HepG2 (cell line): ENCODE measurements at regions not wholly inside any gene's neighbourhood (a gene's known extent, or its start where the extent isn't known, plus 50 kb on each side); places are given as distances from the start of the nearest gene placed in this dataset.

Source experiments
- ASH2L ChIP-seq: fragments of 300-600, 200-600 bp; sonication (generic); IDR thresholded peaks from 2 replicates; pipeline ENCODE4 v1.7.0; 2017; ENCODE audit warnings: low read depth, mild to moderate bottlenecking, moderate library complexity, mixed read lengths, low read length; ENCODE audit not compliant: insufficient read length
- BHLHE40 ChIP-seq: IDR thresholded peaks from 2 replicates; pipeline ENCODE4 v1.6.1; 2011; ENCODE audit warnings: low read length, improper control_type of control experiment
- CREM ChIP-seq, 2 experiments: sonication (generic) in 1 of 2; formaldehyde crosslinking in 1 of 2; IDR thresholded peaks; 2 replicates each; pipeline versions ENCODE4 v1.4.0 to v1.6.1; 2016 to 2020; ENCODE audit warnings: antibody characterized with exemption in 1 of 2, mild to moderate bottlenecking in 1 of 2, missing genetic modification reagents in 1 of 2
- SRY ChIP-seq: sonication (generic); formaldehyde crosslinking; IDR thresholded peaks from 2 replicates; pipeline ENCODE4 v1.8.0; 2022; ENCODE audit warnings: mild to moderate bottlenecking, missing genetic modification reagents
- ZNF251 ChIP-seq: sonication (generic); formaldehyde crosslinking; IDR thresholded peaks from 2 replicates; pipeline ENCODE4 v1.9.0; 2021; ENCODE audit warnings: mild to moderate bottlenecking, missing genetic modification reagents
- ZNF44 ChIP-seq: sonication (generic); formaldehyde crosslinking; IDR thresholded peaks from 2 replicates; pipeline ENCODE4 v1.5.1; 2020; ENCODE audit warnings: mild to moderate bottlenecking, missing genetic modification reagents
- ZNF563 ChIP-seq: sonication (generic); formaldehyde crosslinking; IDR thresholded peaks from 2 replicates; pipeline ENCODE4 v1.8.0; 2022; ENCODE audit warnings: mild to moderate bottlenecking, moderate library complexity, missing genetic modification reagents
- ZNF674 ChIP-seq: sonication (generic); formaldehyde crosslinking; IDR thresholded peaks from 2 replicates; pipeline ENCODE4 v1.5.0; 2020; ENCODE audit warnings: low read depth, mild to moderate bottlenecking, missing genetic modification reagents
- ZNF83 ChIP-seq: sonication (generic); formaldehyde crosslinking; IDR thresholded peaks from 2 replicates; pipeline ENCODE4 v1.4.0; 2020; ENCODE audit warnings: missing genetic modification reagents, mild to moderate bottlenecking, borderline replicate concordance
- TF ChIP-seq, protein P1 (sequence below): IDR thresholded peaks from 2 replicates; pipeline ENCODE4 v1.6.1; 2016; ENCODE audit warnings: missing genetic modification reagents, missing compliant biosample characterization
- TF ChIP-seq, protein P2 (sequence below): IDR thresholded peaks from 2 replicates; pipeline ENCODE4 v1.6.1; 2016; ENCODE audit warnings: low read depth, control low read depth
- TF ChIP-seq, protein P3 (sequence below): sonication (generic); formaldehyde crosslinking; IDR thresholded peaks from 2 replicates; pipeline ENCODE4 v1.8.0; 2022; ENCODE audit warnings: missing genetic modification reagents, mild to moderate bottlenecking, moderate library complexity, borderline replicate concordance
- TF ChIP-seq, protein P4 (sequence below): sonication (generic); formaldehyde crosslinking; IDR thresholded peaks from 2 replicates; pipeline ENCODE4 v1.4.0; 2020; ENCODE audit warnings: missing genetic modification reagents; ENCODE audit errors: not compliant biosample characterization
- TF ChIP-seq, protein P5 (sequence below): sonication (generic); formaldehyde crosslinking; IDR thresholded peaks from 2 replicates; pipeline ENCODE4 v1.4.0; 2020; ENCODE audit warnings: missing genetic modification reagents, borderline replicate concordance
- TF ChIP-seq, protein P6 (sequence below): fragments of 450-650 bp; IDR thresholded peaks from 2 replicates; pipeline ENCODE4 v1.6.1; 2017
- TF ChIP-seq, protein P7 (sequence below): IDR thresholded peaks from 2 replicates; pipeline ENCODE4 v1.6.1; 2016; ENCODE audit warnings: mild to moderate bottlenecking, missing biosample characterization, missing genetic modification reagents

DNA sequence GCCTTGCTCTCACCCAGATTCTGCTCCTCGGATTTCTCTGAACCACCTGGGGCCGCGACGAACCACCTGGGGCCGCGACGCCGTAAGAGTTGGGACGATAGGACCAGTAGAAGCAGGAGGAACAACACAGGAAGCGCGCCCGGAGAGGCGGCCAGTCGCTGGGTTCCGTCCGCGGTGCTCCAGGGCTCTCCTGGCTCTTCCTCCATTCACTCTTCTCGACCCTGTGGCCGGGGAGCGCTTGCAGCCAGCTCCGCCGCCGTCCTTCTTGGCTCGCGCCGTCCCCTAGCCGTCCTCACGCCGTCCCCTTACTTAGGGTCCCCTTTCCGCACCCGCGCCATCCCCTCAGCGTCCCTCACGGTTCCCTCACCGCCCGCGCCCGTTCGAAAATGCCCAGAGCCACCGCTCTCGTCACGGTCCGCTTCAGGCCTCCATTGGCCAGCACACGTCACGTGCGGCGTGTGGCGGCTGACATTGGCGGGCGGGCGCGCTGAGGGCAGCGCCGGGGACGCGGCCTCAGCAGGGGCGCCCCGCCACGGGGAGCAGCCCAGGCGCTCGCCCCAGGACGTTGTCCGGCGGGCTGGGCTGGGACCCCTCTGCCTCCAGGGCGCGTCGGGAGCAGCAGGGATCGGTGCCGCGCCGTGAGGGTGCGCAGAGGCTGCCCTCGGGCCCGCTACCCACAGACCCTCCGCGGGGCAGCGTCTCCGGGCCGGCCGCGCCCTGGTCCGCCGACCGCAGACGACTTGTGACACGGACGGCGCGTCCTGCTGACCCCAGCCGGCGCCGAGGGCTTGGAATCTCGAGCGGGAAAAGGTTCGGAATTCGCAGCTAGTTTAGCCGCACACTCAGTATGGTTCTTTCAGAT lies 53.7 kb upstream of the PTPDC1 start (continued):
- TF ChIP-seq SRY (CRISPR knock-in tag) (peak; percentile 95), ASH2L (peak; percentile 92), ZNF83 (CRISPR knock-in tag) (no peak), BHLHE40 (peak; percentile 85), ZNF563 (peak; percentile 77), CREM (IDR thresholded peaks at IDR 0.05) (0 out of 2 replicates have a peak, but pooled peaks have one; percentile 12), CREM (CRISPR knock-in tag; IDR thresholded peaks at IDR 0.05) (0 out of 2 replicates have a peak, but pooled peaks have one; percentile 25), ZNF44 (0 out of 2 replicates have a peak, but pooled peaks have one; percentile 46), ZNF674 (CRISPR knock-in tag) (no peak), ZNF251 (no peak)
- TF ChIP-seq, protein P1, sequence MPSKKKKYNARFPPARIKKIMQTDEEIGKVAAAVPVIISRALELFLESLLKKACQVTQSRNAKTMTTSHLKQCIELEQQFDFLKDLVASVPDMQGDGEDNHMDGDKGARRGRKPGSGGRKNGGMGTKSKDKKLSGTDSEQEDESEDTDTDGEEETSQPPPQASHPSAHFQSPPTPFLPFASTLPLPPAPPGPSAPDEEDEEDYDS (CRISPR knock-in tag) = peak; percentile 91
- TF ChIP-seq, protein P2, sequence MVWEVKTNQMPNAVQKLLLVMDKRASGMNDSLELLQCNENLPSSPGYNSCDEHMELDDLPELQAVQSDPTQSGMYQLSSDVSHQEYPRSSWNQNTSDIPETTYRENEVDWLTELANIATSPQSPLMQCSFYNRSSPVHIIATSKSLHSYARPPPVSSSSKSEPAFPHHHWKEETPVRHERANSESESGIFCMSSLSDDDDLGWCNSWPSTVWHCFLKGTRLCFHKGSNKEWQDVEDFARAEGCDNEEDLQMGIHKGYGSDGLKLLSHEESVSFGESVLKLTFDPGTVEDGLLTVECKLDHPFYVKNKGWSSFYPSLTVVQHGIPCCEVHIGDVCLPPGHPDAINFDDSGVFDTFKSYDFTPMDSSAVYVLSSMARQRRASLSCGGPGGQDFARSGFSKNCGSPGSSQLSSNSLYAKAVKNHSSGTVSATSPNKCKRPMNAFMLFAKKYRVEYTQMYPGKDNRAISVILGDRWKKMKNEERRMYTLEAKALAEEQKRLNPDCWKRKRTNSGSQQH (CRISPR knock-in tag) = no peak
- TF ChIP-seq, protein P3, sequence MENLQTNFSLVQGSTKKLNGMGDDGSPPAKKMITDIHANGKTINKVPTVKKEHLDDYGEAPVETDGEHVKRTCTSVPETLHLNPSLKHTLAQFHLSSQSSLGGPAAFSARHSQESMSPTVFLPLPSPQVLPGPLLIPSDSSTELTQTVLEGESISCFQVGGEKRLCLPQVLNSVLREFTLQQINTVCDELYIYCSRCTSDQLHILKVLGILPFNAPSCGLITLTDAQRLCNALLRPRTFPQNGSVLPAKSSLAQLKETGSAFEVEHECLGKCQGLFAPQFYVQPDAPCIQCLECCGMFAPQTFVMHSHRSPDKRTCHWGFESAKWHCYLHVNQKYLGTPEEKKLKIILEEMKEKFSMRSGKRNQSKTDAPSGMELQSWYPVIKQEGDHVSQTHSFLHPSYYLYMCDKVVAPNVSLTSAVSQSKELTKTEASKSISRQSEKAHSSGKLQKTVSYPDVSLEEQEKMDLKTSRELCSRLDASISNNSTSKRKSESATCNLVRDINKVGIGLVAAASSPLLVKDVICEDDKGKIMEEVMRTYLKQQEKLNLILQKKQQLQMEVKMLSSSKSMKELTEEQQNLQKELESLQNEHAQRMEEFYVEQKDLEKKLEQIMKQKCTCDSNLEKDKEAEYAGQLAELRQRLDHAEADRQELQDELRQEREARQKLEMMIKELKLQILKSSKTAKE (CRISPR knock-in tag) = peak; percentile 74; the same call in 1 of the 2 replicates
- TF ChIP-seq, protein P4, sequence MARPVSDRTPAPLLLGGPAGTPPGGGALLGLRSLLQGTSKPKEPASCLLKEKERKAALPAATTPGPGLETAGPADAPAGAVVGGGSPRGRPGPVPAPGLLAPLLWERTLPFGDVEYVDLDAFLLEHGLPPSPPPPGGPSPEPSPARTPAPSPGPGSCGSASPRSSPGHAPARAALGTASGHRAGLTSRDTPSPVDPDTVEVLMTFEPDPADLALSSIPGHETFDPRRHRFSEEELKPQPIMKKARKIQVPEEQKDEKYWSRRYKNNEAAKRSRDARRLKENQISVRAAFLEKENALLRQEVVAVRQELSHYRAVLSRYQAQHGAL (CRISPR knock-in tag) = no peak
- TF ChIP-seq, protein P5, sequence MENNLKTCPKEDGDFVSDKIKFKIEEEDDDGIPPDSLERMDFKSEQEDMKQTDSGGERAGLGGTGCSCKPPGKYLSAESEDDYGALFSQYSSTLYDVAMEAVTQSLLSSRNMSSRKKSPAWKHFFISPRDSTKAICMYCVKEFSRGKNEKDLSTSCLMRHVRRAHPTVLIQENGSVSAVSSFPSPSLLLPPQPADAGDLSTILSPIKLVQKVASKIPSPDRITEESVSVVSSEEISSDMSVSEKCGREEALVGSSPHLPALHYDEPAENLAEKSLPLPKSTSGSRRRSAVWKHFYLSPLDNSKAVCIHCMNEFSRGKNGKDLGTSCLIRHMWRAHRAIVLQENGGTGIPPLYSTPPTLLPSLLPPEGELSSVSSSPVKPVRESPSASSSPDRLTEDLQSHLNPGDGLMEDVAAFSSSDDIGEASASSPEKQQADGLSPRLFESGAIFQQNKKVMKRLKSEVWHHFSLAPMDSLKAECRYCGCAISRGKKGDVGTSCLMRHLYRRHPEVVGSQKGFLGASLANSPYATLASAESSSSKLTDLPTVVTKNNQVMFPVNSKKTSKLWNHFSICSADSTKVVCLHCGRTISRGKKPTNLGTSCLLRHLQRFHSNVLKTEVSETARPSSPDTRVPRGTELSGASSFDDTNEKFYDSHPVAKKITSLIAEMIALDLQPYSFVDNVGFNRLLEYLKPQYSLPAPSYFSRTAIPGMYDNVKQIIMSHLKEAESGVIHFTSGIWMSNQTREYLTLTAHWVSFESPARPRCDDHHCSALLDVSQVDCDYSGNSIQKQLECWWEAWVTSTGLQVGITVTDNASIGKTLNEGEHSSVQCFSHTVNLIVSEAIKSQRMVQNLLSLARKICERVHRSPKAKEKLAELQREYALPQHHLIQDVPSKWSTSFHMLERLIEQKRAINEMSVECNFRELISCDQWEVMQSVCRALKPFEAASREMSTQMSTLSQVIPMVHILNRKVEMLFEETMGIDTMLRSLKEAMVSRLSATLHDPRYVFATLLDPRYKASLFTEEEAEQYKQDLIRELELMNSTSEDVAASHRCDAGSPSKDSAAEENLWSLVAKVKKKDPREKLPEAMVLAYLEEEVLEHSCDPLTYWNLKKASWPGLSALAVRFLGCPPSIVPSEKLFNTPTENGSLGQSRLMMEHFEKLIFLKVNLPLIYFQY (CRISPR knock-in tag) = 0 out of 2 replicates have a peak, but pooled peaks have one; percentile 41
- TF ChIP-seq, protein P6, sequence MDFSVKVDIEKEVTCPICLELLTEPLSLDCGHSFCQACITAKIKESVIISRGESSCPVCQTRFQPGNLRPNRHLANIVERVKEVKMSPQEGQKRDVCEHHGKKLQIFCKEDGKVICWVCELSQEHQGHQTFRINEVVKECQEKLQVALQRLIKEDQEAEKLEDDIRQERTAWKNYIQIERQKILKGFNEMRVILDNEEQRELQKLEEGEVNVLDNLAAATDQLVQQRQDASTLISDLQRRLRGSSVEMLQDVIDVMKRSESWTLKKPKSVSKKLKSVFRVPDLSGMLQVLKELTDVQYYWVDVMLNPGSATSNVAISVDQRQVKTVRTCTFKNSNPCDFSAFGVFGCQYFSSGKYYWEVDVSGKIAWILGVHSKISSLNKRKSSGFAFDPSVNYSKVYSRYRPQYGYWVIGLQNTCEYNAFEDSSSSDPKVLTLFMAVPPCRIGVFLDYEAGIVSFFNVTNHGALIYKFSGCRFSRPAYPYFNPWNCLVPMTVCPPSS = no peak
- TF ChIP-seq, protein P7, sequence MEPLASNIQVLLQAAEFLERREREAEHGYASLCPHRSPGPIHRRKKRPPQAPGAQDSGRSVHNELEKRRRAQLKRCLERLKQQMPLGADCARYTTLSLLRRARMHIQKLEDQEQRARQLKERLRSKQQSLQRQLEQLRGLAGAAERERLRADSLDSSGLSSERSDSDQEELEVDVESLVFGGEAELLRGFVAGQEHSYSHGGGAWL (CRISPR knock-in tag) = peak; percentile 78
